ENCODE measurements at regions not wholly inside any gene's neighbourhood (a gene's known extent, or its start where the extent isn't known, plus 50 kb on each side); places are given as distances from the start of the nearest gene placed in this dataset.

DNA sequence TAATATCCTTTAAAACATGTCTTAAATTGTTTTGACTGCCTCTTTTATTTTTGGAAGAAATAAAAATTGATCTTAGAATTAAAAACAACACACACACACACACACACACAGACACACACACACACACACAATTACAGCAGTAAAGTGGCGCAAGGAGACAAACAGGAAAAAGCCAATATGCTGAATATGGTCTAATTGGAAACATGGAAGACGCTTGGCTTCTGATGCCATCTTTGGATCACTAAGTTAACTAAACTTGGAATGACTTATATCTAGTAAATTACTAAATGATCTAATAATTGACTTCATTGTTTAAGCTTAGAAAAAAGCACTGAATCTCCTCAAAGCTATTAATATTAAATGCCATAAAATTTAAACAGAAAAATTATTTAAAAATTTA is 1093.4 kb downstream of the ADGRL3 start:
- DNase-seq = no peak

DNA sequence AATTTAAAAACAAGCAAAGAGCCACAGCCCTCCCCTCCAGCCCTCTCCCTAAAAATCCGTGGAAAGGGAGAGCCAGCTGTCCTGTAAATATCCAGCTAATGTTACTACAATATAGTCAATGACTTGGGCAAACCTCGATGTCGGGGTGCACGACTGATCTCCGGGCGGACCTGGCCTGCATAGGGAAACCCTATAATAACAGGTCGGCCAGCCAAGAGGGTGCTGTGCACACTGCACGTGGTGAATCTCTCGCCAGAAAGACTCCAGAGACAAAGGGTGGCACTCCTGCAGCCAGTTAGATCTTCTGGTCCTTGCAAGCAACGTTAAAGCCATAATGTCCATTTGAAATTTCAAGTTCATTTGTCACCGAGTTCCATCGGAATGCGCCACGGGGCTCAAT is 1092.8 kb downstream of the ADGRL3 start:
- no peak for DNase-seq

DNA sequence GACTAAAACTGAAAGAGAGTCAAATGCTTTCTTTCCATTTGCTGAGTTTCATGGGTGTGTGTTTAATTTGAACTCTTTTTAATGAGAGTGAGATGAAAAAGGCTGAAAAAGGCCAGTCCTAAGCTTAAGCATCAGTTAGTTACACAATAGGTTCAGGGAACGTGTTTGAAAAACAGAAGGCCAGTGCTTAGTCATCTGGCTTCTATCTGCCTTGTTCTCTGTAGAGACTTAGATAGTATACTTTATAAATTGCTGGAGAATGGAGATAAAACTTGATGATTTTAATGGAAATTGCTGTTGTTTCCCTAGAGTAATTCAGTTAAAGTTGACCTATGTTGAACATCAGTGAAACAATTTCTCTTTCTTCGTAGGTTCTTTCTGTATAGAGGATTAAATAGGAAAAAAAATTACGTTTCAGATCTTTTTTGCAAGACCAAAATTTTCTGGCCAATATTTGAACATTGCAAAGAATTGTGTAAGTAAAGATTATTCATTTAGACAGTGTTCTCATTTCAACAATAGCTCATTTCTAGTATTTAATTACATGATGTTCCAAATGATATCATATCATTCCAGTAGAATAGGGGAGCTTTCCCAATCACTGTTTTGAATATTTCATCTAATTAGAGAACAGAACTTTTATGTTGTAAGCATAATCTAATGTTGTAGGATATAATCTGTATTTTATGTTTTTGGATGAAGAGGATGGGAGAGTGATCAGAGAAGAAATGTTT is 1088.8 kb downstream of the ADGRL3 start:
- DNase-seq = no peak

DNA sequence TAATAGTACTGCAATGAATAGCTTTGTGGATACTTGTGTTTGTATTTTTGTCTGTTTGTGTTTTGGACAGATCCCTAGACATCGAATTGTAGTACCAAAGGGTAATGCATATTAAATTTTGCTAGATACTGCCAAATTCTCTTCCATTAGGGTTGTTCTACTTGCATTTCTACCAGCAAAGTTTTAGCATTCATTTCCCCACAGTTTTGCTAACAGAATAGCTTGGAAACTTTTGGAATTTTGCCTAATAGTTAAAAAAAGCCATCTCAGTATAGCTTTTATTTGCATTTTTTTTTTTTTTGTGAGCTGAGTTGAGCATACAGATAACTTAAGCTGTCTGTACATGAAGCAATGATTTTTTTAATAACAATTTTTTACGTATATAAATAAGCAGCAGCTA is 1084.9 kb downstream of the ADGRL3 start:
- DNase-seq = no peak

DNA sequence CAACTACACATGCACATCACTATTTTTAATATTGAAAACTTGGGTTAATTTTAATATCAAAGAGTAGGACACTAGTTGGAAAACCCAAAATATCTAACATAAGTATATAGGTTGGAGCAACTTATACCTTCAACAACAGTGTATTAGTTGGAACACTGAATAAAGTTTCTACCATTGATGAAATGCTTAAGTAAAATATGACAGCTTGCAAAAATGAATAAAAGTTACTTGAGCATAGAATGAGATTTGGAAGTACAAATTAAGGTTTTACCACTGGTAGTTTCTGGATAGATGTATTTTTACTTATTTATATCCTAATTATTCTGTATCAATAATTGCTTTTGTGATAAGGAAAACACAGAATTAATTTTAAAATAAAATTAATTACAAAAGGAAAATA is 1079.6 kb downstream of the ADGRL3 start:
- no peak for DNase-seq

DNA sequence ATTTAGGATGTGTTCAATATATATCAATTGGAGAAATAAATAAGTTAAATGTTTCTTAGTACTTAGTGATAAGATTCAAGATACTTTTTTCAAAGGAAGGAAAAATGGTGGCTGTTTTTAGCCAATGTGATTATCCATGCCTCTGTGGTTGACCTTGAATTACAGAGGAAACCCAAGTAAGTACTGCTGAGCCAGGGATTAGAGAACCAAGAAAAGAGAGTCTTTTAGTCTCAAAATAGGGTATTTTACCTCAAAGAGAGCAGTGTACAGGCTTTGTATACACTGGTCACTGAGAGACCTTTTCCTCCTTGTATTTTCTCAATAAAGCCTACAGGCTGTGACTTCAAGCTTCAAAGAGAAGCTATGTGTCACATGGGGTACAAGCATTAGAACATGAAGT is 1075.3 kb downstream of the ADGRL3 start:
- DNase-seq = no peak

DNA sequence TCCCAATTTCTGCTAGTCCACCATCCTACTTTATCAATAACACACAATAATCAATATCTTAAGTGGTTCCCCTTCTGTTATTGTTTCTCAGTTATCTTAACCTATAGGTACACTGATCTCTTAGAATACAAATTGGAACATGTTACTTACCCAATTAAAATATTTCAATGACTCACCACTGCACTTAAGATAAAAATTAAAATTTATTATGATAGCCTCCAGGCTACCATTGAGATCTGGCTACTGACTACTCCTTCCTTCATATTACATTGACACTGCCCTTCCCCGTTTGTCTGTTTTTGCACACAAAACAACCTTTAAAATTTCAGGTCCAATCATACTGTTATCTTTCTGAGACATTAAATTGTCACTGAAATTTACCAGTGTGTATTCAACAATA is 1074.7 kb downstream of the ADGRL3 start:
- no peak for DNase-seq

DNA sequence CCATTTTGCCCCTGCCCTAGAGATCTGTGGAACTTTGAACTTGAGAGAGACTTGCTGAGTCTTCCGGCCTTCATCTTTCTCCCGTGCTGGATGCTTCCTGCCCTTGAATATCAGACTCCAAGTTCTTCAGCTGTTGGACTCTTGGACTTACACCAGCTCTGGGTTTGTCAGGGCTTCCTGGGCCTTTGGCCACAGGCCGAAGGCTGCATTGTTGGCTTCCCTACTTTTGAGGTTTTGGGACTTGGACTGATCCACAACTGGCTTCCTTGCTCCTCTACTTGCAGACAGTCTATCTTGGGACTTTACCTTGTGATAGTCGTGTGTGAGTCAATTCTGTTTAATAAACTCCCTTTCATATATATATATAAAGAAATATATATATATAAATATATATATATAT is 1071.0 kb downstream of the ADGRL3 start:
- no peak for DNase-seq

DNA sequence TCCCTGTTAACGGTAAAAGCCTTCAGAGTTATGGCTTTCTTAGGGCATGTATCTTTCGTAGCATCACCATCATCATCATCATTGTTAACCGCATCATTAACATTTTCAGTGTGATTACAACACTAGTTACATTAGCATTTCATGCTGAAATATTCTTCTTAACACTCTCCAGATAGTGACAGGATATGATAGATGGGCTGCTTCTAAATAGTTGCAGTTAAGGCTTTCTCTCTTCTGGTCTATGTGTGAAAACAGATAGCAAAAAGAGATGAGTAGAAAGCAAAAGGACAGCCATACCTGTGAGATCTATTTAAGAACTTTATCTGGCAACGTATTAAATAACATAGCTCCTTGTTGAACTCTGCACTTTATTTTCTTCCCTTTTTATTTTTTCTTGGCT is 1069.8 kb downstream of the ADGRL3 start:
- no peak for DNase-seq

DNA sequence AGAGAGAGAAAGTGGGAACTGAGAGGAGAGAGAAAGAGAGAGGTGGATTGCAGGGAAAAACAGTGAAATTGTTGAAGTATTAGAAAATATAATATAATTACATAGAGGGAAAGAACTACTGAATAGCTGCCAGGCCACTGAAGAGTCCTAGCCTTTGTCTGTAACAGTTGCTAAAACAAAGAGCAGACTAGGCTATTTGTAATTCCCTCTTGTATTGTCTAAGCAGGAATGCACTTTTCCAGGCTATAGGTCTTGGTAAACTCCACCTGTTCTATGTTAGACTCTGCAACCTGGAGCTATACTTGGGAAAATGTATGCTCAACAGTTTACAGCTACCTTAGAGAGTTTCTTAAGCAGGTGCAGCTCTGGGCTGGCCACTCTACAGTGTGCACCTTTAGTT is 1063.3 kb downstream of the ADGRL3 start:
- no peak for DNase-seq

DNA sequence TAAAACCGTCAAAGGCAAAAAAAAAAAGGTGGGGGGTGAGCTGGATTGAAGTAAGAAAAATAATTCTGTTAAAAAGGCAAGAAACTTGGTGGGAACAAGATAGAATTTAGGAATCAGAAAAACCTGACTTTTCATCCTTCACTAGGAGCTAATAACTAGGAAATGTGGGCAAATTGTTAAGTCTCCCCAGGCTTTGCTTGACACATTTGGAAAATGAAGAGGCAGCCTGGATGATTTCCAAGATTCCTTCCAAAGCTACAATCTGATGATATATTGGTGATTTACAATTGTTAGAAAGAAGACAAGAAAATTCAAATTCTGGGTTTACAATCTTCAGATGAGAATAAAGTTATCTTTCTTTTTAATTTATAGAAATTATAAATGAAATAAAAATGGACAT is 1062.5 kb downstream of the ADGRL3 start:
- DNase-seq = no peak

DNA sequence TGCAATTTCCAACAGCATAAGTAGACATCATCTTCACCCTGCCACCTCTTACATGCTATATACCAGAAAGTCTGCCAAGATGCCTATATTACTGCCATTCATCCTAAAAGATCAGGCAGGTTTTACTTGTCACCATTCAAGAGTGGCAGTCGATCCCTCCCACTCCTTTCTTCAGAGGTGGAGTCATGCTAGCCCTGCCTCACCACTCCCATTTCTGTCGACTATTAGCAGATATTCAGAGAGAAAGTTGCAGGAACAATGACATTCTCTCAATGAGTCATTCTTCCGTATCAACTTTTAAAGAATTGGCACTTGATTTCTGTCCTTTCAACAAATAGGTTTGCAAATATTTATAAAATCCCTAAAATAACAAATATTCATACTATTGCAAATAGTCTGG is 1060.1 kb downstream of the ADGRL3 start:
- no peak for DNase-seq

DNA sequence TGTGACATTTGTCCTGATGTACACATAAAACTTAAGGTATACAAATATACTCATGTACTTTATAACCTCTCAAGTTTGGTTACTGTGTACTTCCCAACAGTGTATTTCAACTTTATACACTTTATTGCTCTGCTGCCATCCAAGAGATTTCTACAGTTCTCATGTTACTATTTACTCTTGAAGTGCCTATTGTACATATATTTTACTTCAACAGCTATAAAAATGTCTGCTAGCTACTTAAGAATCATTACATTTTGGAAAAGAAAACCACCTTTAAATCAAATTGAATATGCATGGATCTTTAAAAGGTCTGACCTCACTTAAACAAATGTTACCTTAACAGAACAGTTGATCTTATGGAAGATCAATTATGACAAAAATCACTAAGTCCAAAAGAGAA is 1056.4 kb downstream of the ADGRL3 start:
- no peak for DNase-seq

DNA sequence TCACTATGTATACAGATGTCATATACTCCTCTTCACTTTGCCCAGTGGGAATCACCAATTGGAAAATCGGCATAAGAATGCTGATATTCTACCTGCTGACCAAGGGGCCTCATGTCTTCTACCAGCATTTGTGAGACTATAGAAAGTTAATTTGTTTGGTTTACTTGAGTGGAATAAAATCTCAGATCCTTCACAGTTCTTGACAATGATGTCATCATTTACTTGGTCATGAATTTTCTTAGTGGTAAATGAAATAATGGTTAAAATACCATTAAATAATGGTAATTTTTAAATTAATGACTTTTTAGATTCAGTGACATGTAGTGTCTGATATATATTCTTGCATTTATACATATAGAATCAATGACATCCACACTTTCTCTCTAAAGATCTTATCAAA is 1052.6 kb downstream of the ADGRL3 start:
- DNase-seq = no peak

DNA sequence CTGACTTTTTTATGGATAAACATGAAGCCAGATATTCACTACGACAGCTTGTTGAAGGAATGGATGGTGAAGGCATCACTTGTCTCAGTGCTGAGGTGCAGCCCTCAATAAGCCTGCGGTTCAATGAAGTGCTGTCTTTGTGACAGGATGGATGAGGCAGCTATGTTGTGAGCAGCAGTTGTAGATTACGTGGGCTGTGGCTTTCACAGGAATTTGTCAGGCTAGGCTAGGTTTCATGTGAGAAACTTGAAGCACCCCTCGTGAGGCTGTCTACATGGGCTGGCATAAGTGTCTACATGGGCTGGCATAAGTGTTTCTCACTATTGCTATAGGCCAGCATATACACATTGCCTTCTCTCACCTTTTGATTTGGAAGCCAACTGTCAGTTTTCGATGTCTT is 1050.0 kb downstream of the ADGRL3 start:
- DNase-seq = no peak

DNA sequence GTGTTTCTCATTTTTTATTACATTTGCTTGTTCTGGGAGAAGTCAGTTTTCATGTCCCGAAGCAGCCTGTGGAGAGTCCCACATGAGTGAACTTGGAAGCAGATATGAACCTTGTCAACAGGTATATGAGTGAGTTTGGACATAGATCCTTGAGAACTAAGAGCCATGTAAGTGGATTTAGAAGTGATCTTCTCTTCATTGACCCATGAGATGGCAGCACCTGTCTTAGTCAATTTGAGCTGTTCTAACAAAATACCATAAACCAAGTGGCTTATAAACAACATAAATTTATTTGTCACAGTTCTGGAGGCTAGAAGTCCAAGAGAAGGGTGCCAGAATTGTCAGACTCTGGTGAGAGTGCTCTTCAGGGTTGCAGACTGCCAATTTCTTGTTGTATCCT is 1043.8 kb downstream of the ADGRL3 start:
- DNase-seq = no peak

DNA sequence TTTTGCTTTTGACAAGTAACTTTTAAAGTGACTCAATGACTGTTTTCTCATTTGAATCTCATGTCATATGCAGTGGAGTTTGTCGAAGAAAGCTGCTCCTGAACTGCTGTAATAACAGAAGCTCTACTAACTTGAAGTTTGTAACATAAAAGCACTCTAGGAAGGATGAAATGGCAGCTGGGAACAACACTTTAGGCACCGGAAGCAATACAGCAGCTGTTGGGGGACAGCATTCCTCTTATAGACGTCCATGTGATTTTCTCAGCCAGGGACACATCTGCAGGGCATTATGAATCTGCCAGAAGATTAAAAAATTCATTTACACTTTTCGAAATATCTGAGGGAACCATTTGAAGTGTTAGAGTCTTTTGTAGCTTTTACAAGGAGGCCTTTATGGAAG is 1035.8 kb downstream of the ADGRL3 start:
- no peak for DNase-seq

DNA sequence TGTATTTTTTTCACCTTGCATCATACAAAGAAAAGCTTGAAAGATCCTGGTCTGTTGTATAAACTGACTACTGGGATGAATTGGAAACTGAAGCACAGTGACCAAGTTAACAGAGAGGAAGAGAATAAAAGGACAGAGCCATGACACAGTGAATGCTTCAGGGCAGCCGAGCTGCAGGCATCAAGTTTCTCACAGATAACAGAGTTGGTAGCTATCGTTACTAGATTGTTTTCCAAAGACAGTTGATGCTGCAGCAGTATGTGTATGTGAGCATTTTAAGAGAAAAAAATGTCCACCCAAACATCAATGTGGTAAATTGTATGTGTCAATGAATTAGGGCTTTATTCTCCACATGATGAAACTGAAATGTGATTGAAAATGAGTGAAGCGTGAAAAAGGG is 1032.7 kb downstream of the ADGRL3 start:
- no peak for DNase-seq

DNA sequence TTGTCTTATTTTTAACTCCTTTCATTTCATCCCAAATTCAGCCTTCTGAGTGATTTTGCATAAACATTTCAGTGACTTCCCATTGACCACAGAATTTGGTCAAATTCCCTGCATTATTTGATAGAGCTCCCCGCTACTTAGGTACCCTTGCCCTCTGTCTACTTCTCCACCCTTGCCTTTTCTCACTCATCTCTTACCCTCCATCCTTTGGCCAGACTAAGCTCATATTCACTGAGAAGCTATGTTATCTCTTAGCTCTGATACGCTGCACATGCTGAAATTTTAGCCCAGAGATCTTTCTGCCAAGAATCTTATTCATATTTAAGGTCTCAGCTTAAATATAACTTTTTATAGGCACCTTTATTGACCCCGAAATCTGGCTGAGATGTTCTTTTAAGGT is 1031.9 kb downstream of the ADGRL3 start:
- no peak for DNase-seq

DNA sequence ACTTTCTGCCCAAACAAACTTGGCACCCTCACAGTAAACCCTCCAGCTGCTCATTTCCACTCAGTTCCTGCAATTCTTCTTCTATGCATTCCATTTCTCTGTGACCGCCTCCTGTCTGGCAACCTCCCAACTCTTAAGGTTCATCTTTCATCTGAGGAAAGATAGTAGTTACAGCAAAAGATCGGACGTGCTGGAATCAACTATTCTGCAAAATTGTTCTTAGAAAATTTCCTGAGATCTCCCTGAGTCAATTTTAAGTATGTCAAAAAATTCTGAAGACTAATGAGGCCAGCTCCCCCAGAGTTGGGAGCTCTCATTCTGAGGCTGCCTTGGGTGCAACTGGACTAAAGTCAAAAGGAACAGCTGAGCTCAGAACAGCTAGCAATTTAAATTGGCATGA is 1026.0 kb downstream of the ADGRL3 start:
- no peak for DNase-seq

DNA sequence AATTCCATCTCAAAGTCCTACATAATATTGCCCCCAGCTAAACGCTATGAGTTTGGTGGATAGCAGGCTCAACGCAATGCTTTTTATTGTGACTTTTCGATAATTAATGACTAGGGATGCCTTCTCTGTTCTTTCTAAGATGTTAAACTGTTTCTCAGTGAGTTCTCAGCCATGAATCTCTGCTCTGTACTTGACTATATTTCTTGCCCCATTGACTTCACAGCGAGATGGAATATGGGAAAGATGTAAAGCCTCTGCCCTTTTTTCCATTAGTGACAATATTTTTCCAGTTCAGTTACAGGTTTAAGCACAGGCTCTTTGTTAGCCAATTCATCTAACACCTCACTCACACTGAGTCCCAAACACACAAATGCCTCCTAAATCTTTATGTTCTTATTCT is 1022.0 kb downstream of the ADGRL3 start:
- no peak for DNase-seq

DNA sequence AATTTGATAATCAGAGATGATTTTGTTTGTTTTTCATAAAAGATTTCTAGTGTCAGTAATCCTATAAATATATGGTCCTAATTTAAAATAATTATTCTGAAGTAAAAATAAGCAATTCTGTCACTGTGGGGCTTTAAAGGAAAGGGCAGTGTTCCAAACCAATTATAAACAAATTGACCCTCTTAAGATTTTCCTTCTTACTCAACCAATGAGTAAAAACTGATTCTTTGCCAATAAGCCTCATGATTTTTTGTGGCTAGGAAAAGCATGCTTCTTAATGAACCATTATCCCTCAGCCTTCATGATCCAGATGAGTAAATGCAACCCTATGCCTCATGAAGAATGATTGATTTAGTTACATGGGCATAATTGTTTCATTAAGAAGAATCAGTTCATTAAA is 1010.4 kb downstream of the ADGRL3 start:
- DNase-seq = no peak

DNA sequence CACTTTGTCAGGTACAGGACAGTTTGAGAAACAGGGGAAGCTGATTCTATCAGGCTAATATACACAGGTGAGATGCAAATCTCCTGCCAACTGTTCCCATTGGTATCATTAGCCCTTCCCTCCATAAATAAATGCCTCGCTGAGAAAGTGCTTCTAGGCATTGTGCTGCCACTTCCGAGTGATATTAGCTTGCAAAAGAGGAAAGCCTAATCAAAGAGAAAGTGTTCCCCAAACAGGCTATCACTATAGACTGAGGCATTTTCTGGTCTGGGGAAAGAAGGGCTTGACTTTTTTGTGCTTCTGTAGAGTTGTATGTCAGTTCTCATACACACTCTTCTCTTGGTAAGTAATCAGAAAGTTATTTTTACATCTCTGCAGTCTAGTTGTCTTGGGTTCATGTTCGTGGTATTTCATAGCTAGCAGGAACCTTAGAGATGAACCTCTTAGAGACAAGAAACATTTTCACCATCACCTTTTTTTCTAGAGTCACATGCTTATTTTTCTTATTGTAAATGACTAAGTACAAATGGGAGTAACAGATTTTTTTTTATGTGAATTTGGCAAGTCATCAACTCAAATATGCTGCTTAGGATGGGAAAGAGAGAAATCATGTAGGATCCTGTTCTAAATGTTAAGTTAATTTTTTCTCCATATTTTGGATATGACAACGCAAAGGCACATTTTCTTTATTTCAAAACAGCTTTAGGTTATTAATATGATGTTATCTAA is 1009.8 kb downstream of the ADGRL3 start:
- DNase-seq = no peak

DNA sequence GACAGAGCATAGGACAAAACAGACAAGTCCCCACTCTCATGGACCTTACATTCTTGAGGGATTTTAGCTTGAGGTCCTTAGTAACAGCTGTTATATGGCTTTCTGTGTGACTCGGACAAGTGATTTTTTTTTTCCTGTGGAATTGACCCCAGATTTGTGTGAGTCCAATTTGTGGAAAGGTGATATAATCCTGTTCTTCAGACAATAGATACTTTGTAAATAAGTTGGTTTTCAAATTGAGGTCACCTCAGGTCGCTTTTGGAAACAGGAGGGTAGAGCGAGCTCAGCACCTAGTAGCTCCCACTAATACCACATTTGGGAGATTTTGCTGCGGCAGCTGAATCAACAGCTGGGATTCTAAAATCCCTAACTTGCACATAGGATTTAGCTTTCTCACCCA is 1008.8 kb downstream of the ADGRL3 start:
- DNase-seq = no peak

DNA sequence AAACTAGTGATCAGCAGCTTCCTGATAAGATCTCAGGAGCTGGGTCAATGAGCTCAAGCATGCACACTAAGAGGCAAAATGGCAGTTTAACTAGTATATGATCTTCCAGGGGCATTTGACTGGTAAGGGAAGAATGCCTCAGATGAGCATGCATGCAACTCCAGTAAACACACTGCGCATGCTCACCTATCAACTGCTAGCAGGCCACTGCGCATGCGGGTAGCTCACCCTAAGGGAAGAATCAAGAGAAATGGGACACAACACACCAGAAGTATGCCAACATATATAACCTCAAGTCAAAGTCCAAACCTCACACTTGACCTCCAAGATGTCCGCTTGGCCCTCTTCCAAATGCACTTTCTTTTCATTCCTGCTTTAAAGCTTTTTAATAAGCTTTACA is 1004.0 kb downstream of the ADGRL3 start:
- no peak for DNase-seq

Data from NCI-H1436 treated with DMSO at 0.1 percent for 48 hours (cell line).